Fibroblast of skin of right quadriceps (primary cell): ENCODE measurements at regions not wholly inside any gene's neighbourhood (a gene's known extent, or its start where the extent isn't known, plus 50 kb on each side); places are given as distances from the start of the nearest gene placed in this dataset.

Experiments
- DNase-seq: peaks from one replicate; pipeline ENCODE4 v3.0.0-alpha.2; 2013

- peak; percentile 20 for DNase-seq
These were observed 510.4 kb upstream of the AGTR1 start for GRCh38 chr3:148187296-148187695.

DNA sequence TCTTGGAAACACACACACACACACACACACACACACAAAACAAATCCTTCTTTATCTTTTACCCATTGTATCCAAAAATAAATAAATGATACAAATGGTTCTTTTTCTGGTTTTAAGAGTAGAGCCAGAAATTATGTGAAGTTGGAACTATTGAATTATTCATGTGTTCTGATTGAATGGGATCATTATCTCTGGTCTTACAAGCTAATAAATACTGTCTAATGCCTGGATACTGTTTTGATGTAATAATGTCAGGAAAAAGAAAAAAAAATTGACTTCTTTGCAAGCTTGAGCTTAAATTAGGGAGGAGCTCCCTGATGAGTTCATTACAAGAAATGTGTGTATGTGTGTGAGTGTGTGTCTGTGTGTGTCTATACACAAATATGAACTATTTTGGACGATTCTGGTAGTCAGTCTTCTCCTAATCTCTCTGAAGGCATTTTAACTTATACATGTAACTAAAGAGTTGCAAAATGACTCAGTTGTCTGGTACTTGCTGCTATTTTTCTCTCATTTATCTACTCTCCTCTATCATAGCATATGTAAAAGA is 507.2 kb upstream of the AGTR1 start:
- no peak for DNase-seq

- no peak for DNase-seq
These were observed 505.7 kb upstream of the AGTR1 start for GRCh38 chr3:148191966-148192365.

DNA sequence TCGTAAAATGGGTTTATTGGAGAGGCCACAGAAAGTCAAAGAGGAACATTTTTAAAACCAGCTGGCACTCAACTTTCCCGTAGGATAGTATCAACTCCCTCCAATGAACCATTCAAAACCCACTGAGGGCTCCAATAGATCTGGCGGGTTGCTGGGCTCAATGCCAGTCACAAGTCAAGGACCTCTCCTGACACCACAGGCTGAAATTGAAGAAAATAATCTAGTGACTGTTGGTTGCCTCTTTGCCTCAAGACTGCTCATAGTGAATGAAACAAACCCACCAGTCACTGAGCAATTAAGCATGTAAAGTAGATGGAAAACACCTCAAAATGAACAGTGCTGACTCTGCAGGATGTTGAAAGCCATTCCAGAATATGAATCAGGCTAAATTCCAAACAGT is 500.6 kb upstream of the AGTR1 start:
- DNase-seq = no peak

DNA sequence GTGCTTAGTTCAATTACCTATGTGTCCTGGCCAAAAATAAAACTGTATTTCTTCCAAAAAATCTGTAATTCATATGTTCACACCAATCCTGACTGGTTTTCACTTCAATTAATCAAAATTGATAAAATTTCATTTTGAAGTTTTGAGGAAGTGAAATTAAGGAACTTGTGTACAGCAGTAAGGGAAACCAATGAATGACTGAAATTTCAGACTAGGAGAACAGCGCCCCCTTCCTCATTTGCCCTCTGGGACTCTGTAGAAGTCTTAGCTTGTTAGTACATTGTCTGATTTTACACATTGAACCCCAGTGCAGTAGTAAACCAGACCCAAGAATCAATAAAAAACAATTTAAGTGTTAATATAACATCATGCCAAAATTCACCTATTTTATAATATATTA is 495.3 kb upstream of the AGTR1 start:
- no peak for DNase-seq

- peak; percentile 59 for DNase-seq
These were observed 494.2 kb upstream of the AGTR1 start for GRCh38 chr3:148203297-148204010.

DNA sequence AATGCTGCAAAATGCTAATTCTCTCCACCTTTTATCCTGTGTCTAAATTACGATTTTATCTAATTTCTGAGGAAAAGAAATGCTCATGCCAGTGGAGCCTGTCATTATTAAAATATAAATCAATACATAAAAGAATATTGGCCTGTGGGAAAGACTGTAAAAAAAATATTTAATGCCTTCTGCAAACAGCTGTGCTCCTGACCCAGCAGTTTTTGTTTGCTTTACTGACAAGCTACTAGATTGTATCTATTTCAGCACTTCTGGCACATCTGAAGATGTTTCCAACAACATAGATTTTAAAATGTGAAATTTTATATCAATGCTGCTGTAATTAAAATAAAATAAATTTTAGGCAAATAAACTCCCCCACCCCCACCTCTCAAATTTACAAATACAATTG is 493.6 kb upstream of the AGTR1 start:
- DNase-seq = no peak

DNA sequence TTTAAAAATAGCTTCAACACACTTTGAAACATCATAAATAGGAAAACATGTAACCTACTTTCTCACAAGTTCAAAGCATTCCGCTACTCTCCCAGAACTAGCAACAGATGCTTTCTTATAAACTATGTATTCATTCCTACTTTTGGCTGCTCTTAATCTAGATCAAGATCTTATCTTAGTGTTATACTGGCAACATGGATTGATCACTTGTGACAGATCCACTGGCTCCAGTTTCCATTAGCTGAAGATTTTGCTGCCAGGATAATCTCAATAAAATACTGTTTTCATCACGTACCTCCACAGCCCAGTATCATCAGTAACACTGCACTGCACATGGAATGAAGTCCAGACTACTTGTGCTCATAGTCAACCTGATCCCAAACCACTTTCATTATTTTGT is 491.7 kb upstream of the AGTR1 start:
- peak; percentile 39 for DNase-seq

DNA sequence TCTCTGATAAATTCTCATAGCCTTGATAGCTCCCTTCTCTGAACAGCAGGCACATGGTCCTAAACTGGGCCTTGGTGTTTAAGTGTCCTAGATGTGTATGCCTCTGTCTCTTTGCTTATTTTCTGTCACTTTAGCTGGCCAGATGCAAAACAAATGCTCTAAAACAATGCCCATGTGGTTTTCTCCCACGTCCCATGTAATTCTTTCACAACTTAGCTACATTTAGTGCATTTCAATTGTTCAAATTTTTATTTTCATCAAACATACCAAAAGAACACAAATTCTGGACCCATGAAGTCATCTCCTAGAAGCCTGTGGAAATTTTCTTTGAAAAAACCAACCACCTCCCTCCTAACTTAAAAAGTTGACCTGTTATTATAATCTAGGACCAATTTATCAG is 491.3 kb upstream of the AGTR1 start:
- DNase-seq = no peak

GRCh38 chr3:148208975-148209374 is 488.7 kb upstream of the AGTR1 start:
- no peak for DNase-seq

DNA sequence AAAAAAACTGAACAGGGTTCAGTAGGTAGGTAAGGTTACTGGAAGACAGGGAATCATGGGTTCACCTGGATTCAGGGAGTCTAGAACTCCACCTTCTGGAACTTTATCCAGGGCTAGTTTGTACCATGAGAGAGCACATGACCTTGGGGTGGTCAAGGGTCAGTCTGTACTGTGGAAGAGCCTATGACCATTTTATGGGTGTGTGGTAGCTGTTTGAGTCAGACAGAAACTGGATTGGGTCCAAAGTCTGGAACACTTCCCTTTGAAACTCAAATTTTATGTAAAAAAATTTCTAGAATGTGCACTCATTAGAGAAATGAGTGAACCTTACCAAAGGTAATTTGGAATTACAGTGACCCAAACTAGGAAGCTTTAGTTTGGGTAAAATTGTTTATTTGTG is 486.0 kb upstream of the AGTR1 start:
- DNase-seq = peak; percentile 41

DNA sequence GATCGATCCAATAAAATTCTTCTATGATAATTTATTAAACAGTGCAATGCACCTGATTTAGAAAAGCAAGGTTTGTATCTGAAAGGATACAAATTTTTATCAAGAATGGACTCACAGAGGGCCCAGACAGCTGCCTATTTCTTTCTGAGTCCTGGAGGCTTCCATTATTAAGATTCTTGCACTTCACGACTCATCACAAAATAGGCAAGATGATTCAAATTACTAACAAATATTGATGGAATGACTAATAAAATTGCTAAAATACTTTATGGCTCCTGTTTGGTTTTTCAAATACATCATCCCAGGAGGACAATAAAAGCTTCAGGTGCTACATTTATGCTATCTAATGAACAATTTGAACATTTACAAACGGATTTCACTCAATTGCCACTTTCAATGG is 483.0 kb upstream of the AGTR1 start:
- peak; percentile 55 for DNase-seq

- no peak for DNase-seq
These were observed 480.4 kb upstream of the AGTR1 start for GRCh38 chr3:148217317-148217716.

- no peak for DNase-seq
These were observed 479.5 kb upstream of the AGTR1 start for GRCh38 chr3:148218222-148218621.

- no peak for DNase-seq
These were observed 477.7 kb upstream of the AGTR1 start for GRCh38 chr3:148219999-148220398.

- no peak for DNase-seq
These were observed 476.4 kb upstream of the AGTR1 start for GRCh38 chr3:148221303-148221702.

- no peak for DNase-seq
These were observed 474.4 kb upstream of the AGTR1 start for GRCh38 chr3:148223266-148223665.

DNA sequence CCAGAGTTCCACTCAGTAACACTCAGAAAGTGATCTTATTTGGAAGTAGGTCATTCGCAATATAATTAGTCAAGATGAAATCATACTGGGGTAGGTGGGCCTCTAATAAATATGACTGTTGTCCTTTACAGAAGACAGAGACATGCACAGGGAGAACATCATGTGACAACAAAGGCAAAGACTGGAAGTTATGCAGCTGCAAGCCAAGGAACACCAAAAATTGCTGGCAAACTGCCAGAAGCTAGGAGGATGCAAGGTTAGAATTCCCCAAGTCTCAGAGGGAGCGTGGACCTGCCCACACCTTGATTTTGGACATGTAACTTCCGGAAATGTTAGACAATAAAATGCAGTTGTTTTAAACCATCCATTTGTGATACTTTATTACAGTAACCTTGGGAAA is 471.5 kb upstream of the AGTR1 start:
- DNase-seq = no peak

DNA sequence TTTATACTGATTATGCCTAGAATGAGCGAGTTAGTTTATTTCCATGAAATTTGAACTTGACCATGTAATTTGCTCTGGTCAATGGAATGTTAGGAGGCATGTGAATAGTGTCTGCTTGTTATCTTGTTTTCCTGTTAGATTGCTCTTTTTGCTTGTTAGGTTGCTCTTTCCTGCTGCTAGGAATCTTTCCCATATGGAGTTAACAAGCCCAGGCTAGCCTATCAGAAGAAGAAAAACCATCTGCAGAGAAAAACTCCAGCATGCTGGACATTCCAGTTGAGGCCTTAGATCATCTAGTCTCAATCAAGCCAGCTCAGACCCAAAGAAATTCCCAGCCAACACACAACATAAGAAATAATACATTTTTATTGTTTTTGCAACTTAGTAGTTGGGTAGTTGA is 470.2 kb upstream of the AGTR1 start:
- DNase-seq = peak; percentile 19

DNA sequence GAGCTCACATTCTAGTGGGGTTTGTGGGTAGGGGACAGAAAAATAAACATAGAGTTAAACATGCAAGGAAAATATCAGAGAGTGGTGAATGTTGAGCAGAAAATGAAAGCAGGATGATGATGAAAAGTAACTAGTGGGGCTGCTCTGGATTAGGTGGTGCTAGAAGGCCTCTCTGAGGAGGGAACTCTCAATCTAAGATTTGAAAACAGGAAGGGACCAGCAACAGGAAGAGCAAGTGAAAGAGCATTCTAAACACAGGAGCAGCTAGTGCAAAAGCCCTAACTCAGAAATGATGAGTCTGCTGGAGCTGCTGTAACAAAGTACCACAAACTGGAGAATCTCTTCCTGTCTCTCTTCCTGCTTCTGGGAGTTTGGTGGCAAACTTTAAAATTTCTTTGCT is 468.6 kb upstream of the AGTR1 start:
- no peak for DNase-seq

DNA sequence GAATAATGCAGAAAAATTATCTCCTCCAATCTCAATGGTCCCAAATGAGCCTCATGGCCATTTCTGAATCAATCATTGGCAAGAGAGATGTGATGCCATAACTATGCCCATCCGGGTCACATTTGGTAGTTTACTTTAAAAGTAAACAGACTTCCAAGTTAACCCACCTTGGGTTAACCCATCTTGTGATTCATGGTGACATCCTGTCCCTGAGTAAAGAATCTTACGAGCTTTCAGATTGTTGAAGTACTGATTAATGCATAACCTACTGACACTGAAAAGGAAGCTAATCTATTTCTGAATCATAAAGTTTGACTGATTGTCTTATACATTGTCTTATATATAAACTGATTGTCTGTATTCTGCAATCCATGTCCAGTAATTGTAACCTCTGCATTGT is 467.2 kb upstream of the AGTR1 start:
- no peak for DNase-seq

DNA sequence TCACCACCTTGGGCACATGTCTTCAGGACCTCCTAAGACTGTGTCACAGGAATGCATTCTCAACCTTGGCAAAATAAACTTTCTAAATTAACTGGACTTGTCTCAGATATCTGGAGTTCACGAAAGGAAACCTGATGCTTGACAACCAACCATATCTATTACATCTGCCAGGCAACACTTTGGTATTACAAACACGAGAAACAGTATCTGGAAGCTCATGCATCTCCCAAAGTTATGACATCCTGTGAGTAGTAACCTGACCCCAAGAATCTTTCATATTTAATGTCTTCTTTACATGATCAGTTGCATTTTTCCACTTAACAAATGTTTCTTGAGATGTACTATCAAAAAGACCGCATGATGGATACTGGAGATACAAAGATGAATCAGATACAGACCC is 465.3 kb upstream of the AGTR1 start:
- DNase-seq = no peak

GRCh38 chr3:148233403-148233802 is 464.3 kb upstream of the AGTR1 start:
- peak; percentile 45 for DNase-seq

DNA sequence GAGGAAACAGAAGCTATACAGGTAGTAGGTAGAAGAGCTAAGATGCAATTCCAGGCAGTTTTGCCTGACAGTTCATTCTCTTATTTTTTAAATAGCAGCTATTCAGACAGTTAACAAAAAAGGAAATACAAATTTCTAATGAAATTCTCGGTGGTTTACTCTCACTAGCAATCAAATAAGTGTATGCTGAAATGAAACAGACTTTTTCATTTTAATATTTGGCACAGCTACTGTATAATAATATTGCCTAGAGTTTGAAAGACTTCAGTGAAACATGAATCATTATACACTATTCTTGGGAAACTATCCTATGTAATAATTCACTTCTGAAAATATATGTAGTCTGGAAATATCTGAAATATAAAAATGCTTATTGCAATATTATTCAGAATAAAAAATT is 463.2 kb upstream of the AGTR1 start:
- DNase-seq = no peak

DNA sequence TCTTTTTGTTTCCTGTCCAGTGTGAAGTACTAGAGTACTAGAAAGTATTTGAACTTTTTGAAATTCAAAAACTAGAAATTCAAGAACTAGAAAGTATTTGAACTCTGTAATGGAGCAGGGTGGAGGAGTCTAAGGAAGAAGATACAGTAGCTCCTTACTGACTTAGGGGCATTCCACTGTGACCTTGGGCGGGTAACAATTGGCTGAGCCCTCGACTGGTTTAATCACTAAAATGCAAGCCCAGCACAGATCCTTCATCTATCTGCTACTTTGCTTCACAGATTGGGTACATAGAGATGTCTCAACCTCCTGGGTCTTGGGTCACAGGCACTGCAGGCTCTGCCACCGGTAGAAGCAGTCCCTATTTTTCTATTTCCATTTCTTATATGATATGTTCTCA is 462.1 kb upstream of the AGTR1 start:
- DNase-seq = no peak
